C4-2B (cell line): ENCODE measurements at regions not wholly inside any gene's neighbourhood (a gene's known extent, or its start where the extent isn't known, plus 50 kb on each side); places are given as distances from the start of the nearest gene placed in this dataset.

Experiments
- ZFX ChIP-seq: fragments of 450-650 bp; IDR thresholded peaks from 2 replicates; pipeline ENCODE4 v1.6.1; 2017
- TF ChIP-seq, protein P1 (sequence below): fragments of 450-650 bp; conservative IDR thresholded peaks from 2 replicates; pipeline ENCODE4 v1.5.1; 2017; ENCODE audit warnings: mild to moderate bottlenecking

DNA sequence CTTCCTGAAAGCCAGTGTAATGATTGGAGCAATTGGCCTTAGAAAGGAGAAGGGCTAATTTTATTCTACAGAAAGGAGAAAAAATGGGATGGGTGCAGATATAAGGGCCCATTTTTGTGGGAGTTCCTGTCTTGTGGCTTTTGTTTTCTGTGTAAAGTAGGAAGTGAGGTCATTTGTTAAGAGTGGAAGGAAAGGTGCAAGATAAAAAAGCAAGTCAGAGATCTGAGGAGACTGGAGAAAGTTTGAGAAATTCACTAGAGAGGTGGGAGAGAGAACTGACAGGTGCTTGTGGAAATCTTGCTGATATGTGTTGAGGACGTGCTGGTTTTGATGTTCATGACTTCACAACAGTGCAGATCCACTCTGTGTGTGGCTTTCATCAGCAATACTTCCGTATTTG lies 349.4 kb downstream of the DLEU7 start:
- TF ChIP-seq, protein P1, sequence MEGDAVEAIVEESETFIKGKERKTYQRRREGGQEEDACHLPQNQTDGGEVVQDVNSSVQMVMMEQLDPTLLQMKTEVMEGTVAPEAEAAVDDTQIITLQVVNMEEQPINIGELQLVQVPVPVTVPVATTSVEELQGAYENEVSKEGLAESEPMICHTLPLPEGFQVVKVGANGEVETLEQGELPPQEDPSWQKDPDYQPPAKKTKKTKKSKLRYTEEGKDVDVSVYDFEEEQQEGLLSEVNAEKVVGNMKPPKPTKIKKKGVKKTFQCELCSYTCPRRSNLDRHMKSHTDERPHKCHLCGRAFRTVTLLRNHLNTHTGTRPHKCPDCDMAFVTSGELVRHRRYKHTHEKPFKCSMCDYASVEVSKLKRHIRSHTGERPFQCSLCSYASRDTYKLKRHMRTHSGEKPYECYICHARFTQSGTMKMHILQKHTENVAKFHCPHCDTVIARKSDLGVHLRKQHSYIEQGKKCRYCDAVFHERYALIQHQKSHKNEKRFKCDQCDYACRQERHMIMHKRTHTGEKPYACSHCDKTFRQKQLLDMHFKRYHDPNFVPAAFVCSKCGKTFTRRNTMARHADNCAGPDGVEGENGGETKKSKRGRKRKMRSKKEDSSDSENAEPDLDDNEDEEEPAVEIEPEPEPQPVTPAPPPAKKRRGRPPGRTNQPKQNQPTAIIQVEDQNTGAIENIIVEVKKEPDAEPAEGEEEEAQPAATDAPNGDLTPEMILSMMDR = no peak
- no peak for TF ChIP-seq ZFX
